AG08395 (cell line): ENCODE measurements at regions not wholly inside any gene's neighbourhood (a gene's known extent, or its start where the extent isn't known, plus 50 kb on each side); places are given as distances from the start of the nearest gene placed in this dataset.
"Not testable (repeated sequence)": the region's sequence is repeated elsewhere in the genome, so short reads cannot be mapped to it uniquely, and the experiment has no call there.

ENCODE experiments used
- DNase-seq: peaks from one replicate; pipeline ENCODE4 v3.0.0; 2012; ENCODE audit warnings: mixed read lengths, low spot score

DNA sequence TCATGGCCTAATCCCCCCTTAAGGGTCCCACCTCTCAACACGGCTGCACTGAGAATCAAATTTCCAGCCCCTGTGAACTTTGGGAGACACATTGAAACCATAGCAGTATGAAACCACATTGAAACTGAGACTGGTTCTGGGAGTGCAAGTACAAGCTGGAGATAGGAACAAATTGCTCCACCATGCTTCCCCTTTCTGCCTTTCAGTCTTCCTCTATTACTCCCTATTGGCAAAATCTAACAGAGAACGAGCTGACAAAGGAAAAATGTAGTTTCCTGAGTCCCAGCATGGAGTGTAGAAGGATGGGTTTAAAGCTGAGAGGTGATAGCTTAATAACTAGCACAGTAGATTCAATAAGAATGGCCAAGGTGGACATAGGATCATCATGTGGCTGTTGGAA lies 161.7 kb upstream of the RPL34 start:
- DNase-seq: no peak

DNA sequence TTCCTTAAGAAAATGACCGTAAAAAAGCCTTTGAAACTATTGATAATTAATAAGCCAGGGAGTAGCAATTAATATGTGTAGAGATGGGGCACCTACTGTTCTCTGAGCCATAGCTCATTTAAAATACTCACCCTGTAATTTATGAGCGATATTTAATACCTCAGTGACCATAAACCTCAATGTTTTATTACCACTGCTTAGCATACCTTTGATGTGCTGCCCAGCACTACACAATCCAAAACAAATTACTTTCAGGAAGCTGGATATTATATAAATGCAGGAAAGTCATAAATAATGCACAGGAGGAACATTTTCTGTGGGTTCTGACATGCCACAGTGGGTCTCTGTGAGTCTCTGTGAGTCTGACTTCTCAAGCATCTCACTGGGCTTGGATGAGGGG lies 166.1 kb upstream of the RPL34 start:
- no peak for DNase-seq

DNA sequence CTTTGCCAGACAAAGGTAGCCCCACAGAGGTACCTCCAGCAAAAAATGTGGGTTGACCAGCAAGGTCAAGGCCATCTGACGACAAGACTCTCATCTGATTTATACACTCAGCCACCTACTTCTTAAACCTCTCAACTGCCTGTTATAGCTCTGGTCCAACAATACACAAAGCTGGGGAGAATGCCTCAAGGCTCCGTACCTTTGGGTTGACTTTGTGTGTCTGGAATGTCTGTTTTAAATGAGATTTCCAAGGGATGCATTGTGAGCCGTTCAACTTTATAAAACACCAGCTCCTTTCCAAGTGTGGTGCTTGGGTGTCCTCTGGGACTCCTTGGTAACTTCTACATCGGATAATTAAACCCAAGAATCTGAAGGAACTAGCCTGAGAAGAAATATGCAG lies 167.0 kb upstream of the RPL34 start:
- DNase-seq: no peak

DNA sequence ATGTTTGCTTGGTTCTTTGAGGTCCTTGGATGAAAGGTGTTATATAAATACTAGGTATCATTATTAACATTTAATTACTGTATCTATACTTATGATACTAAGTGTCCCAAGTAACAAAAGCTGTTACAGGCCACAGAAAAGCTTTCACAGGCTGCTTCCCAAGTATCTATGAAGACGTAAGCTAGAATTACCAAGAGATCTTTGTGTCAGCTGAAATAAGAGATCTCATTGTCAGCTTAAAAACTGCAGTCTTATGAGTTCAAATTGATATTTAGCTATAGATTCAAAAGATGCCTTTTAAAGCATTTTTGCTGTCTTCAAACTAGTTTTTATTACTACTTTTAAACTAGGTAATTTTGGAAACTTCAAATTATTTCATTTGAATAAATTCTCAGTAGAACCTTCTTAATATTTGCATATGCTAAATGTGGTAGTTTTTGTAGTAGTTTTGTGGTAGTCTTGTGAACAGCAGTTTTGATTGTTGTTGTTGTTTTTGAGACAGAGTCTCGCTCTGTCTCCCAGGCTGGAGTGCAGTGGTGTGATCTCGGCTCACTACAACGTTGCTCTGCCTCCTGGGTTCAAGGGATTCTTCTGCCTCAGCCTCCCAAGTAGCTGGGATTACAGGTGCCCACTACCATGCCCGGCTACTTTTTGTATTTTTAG lies 170.0 kb upstream of the RPL34 start:
- DNase-seq: no peak

DNA sequence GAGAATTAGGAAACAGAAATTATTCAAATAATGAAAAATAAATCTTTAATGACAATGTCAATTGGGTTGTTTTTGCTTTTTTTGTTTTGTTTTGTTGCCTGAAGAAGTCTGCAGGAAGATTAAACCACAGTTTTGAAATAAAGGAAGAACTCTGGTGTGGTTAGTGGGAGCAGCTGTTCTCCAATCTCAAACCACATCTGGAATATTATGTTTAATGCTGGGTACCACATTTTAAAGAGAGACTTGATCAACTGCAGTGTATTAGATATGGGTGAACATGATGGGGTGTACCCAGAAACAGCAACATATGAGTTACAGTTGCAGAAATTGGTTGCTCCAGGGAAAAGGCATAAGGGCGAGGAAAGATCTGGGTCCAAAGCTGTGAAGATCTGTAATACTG lies 171.2 kb upstream of the RPL34 start:
- no peak for DNase-seq

DNA sequence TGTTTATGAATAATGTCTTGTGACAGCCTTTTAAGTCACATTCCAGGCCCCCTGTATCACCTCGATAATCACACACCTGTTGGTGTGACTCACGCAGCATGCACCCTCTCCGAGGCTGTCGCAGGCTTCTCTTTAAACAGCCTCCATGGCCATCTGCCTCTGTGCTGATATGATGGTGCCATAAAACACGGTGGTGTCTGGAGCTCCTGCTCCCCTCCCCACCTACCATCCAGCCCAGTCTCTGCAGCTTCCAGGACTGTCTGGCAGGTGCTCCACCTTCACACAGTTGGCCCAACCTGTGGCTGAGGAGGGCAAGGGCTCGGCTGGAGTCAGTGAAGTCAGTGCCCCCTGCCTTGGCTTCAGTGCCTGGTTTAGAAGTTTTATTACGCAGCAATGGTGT lies 173.8 kb upstream of the RPL34 start:
- DNase-seq: no peak

DNA sequence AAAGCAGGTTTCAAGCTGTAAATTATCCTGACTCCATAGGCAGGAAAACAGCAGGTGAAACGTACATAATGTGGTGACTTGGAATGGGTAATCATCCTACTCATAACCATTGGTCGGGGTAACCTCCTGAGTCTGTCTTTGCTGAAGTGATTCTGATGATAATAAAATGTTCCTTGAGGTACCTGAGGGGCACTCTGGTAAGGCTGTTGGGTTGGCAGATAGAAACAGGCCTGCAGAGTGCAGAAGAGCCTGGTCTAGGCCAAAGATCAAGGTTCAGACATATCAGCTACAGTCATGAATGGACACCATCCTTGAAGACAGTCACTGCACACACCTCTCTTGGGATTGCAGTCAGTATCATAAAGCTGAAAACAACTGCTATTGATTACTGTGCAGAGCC lies 174.7 kb upstream of the RPL34 start:
- DNase-seq: no peak

DNA sequence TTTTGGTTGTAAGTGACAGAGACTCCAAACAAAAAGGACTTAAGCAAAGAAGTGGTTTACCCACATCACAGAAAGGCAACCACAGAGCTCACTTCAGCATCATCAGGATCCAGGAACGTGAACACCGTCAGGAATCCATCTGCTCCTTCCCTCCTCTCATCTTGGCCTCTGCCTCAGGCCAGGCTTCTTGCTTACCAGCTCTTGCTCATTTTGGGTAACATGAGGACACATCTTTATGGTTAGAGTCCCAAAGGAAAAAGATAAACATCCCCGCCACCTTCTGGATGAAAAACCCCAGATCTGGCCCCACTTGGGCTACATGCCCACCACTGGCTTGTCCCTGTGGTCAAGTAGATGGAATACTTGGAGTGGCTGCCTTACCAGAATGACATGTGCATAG lies 176.8 kb upstream of the RPL34 start:
- DNase-seq: no peak

DNA sequence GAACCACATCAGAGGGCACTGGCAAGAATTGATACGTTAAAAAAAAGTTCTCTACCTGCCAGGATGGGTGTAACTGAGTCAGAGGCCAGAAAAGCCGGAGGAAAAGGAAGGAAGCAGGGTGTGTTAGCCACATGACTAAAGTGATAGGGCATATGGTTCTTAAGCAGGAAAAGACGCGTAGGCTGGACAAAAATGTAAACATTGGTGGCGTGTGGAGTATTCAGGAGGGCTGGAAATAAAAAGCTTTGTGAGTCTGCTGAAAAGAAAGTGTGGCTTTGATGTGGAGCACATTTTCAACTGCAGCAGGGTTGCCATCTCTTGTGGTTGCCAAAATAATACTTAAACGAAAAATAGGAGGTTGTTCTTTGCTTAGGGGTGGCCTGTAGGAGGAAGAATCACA lies 186.5 kb upstream of the RPL34 start:
- no peak for DNase-seq

DNA sequence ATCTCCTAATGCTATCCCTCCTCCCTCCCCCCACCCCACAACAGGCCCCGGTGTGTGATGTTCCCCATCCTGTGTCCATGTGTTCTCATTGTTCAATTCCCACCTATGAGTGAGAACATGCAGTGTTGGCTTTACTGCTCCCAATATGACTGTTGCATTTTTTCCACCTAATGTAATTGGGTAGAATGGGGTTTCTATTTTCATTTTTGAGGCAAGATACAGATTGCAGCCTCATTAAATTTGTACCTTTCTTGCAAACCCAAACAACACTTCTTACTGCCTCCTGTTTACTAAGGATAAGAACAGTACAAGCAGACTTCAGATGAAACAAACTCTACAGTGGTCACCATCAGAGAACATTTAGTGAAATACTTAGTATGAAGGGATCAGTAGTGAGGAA lies 187.0 kb upstream of the RPL34 start:
- DNase-seq: not testable (repeated sequence)

DNA sequence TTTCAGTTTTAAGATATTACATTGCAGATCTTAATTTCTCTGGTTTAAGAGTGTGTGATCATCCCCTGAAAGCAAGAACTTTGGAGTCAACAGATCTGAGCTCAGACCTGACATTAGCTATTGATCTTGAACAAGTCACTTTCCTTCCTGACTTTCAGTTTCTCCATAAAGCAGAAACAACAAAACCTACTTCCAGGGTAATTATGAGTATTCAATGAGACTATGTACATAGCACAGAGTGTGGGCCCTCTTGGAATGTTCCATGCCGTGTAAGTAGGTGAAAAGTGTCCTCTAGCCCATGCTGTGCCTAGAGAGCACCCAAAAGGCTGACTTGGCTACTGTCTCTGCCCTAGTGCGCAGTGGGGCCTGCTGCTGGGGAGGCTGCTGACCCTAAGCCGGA lies 188.0 kb upstream of the RPL34 start:
- no peak for DNase-seq

DNA sequence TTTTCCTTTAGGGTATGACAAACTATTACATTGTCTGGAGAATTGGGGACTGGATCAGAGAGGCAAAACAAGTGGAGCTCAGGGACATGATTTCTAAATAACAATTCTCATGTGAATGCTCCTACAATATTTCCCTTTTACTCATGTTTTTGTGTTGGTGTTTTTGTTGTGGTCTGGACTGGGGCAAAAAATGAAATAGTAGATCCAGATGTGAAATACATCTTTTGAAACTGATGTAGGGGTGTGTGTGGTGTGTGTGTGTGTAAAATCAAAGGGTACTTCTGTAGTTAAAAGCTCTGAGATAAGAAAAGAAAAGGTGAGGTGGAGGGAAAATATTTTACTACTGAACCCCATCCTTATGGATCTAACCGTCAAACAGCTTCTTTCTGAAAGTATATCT lies 188.4 kb upstream of the RPL34 start:
- DNase-seq: no peak

DNA sequence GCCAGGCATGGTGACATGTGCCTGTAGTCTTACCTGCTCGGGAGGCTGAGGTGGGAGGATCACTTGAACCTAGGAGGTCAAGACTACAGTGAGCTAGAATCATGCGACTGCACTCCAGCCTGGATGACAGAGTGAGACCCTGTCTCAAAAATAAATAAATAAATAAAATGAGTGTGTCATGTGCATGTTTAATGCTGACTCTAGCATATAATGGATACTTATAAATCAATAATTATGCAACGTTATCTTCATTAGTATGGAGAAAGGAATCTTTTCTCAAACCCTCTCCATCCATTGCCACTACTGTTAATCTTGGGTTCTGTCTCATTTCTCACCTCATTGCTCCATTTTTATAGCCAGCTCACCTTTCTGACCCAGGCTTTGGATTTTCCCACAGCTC lies 189.5 kb upstream of the RPL34 start:
- no peak for DNase-seq

DNA sequence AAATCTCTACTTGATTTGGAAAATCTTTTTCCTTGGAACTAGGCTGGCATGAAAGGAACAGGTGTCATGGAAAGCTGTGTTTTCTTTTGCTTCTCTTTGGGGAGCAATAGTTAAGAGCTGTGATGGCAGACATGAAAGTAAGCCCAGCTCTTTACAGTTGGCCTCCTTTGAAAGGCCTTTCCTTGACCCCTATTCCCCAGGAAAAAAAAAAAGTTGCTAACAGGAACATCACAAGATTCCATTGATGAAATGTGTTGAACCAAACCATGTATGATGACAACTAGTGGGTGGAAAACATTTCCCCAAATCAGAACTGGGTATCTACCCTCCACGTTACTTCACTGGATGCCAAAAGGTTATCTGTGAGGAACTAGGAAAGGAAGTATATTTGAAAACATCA lies 190.7 kb upstream of the RPL34 start:
- DNase-seq: no peak

DNA sequence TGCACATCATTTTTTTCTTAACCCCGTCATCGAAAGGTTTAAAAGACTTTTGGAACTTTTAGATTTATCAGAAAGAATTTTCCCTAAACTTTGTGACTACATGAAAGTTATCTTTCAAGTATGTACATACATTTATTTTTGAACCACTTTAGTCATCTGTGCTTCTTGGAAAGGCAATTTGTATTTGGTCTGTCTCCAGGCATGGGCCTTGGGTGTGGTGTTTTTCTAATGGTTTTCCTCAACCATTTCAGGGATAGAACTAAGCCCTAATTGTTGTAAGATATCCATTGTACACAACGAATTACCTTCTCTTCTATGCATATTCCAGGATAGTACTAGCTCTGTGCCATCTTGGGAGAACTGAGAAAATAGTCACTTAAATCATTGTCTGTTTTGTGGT lies 191.5 kb upstream of the RPL34 start:
- no peak for DNase-seq

DNA sequence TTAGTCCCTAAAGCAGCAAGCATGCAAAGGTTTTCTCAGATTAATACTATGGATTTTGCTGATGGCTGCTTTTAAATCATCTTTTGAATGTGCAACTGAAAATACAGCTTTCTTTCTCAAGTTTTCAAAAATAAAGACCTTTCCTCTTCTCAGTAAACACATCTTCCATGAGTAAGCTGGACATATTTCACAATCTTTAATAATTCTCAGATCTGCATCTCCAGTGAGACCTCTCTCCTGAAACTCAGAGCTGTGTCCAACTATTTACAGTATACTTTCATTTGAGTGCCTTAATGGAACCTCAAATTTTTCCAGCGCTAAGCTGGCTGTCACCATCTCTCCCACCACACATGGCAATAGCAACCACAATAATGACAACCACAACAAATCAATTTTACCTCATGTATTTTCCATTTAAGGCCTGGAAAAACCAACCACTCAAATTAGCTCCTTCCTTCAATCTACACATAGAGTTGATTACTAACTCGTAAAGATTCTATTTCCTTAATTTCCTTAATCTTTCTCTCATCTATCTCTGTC lies 192.4 kb upstream of the RPL34 start:
- DNase-seq: no peak

DNA sequence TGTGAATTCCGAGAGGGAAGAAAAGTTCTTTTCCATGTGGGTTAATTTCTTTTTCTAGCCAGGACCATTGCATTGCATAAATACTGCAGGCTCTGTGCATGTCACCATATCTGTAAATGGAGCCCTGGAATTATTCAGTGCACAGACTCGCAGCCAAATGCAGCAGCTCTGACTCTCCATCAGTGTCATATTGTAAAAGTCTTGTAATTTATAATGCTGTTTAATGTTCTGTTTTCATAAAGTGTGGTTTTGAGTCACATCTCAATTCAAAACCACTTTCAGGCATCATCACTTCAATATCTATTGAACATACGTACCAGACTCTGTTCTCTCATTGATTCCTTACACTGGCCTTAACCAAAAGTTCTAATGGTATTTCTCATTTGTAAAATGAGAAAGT lies 193.9 kb upstream of the RPL34 start:
- no peak for DNase-seq

DNA sequence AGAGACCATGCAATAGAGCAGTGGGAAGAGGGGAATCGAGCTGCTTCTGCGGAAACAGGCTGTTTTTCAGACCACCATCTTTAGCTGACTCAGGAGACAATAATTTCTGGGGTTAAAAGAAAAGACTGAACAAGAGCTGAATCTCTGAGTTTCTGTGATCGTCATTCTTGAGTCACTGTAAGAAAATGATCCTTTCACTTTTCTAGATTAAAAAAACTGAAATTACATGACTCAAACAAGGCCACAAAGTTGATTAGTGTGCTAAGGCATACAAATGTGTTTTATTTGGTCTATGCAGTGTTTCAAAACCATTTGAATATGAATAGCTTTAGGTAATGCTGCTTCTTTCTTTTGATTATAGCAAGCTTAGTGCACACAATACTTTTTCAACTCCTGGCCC lies 194.4 kb upstream of the RPL34 start:
- peak; percentile 48 for DNase-seq

DNA sequence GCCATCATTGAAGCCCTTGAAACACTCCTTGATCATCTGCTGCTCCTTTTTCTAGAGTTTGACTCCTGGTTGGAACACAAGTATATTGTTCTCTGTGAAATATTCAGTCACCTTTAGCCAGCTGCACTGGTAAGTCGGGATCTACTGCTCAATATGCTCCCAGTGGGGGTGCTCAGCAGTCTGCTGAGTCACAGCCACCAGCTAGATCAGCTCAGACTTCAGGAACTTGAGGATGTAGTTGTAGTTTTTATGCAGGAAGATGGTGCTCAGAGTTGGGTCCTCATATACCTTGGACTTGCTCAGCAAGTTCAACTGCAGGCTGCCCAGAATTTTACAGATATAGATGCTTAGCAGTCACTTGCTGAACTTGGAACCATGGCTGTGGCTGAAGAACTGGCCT lies 202.5 kb upstream of the RPL34 start:
- DNase-seq: no peak

DNA sequence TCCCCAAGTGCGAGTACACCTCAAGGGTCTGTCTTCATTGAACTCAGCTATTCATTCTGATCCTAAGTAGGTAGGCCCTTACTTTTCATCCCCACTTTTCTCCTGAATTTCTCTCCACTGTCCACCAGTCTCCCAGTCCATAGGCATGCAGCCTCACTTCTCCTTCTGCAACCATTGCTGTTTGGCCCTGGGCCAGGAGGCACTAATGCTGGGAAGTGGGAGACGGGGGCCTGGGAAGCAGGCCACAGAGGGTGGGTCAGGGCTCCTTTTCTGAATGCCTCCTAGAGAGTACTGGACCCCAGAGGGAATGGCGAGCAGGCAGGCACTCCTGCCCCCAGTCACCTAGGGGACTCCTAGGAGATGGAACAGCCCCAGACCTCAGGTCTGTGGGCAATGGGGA lies 203.5 kb upstream of the RPL34 start:
- no peak for DNase-seq

DNA sequence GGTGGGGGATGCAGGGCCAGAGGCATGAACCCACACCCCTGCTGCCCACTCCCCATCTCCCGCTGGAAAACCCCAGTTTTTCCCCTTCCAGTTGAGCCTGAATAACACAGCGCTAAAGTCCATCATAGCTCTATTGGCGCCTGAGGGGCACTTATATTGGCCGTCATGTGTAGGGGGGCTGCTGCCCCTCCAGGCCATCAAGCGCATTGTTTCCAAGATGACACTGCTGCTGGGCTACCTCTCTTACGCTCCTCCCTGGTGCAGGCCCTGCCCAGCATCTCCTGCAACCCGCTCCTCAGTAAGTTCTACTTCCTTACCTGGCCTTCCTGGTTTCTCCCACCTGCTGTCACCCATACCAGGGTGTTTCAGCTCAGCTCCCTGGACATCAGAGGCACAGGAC lies 205.0 kb upstream of the RPL34 start:
- no peak for DNase-seq

DNA sequence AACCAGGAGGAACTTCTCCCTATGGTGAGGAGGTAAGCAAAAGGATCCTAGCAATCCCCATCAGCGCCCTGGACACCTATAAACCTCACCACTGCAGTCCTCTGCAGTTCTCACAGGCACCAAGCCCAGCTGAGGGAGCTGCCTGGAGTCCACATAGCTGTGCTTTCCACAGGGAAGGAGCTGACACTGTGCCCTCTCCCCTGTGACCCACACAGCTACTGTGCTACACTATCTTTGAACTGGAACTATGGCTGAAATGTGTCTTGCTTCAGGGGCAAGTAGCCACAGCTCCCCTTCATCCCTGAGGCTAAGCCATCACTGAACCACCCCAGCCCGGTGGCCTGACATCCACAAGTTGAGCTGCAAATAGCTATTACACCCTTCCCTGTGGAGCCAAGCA lies 208.5 kb upstream of the RPL34 start:
- DNase-seq: no peak

DNA sequence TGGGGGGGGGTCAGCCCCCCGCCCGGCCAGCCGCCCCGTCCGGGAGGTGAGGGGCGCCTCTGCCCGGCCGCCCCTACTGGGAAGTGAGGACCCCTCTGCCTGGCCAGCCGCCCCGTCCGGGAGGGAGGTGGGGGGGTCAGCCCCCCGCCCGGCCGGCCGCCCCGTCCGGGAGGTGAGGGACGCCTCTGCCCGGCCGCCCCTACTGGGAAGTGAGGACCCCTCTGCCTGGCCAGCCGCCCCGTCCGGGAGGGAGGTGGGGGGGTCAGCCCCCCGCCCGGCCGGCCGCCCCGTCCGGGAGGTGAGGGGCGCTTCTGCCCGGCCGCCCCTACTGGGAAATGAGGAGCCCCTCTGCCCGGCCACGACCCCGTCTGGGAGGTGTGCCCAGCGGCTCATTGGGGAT lies 210.7 kb upstream of the RPL34 start:
- not testable (repeated sequence) for DNase-seq

DNA sequence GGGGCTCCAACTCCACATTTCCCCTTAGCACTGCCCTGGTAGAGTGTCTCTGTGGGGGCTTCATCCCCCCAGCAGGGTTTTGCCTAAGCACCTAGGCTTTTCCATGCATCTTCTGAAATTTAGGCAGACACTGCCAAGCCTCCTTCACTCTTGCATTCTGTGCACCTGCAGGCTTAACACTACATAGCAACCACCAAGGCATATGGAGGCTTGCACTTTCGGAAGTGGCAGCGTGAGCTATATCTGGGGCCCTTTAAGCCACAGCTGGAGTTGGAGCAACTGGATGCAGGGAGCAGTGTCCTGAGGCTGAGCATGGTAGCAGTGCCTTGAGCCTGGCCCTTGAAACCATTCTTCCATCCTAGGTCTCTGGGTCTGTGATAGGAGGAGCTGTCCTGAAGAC lies 214.8 kb upstream of the RPL34 start:
- DNase-seq: no peak

DNA sequence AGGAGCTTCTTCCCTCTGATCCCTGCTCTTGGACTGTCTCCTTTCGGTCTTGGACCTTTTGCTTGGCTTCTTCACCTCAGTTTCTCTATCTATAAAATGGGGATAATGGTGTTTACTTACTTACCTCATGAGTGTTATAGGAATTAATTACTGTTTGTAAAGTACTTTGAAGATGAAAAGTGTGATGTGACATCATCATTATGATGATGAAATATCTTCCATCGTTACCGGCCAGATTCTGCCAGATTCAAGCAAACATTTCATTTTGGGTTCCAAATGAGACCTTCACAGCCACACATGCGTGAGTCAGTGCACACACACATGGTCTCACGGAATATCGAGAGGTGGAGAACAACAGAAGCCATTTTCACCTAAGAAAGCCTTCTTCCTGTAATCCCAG lies 220.1 kb upstream of the RPL34 start:
- no peak for DNase-seq
